Loucy (cell line): ENCODE measurements at regions not wholly inside any gene's neighbourhood (a gene's known extent, or its start where the extent isn't known, plus 50 kb on each side); places are given as distances from the start of the nearest gene placed in this dataset.

Experiments
- H2AFZ ChIP-seq: fragments of 200-600 bp; sonication (generic); 2 replicates; pipeline ENCODE4 v1.6.0; 2016; ENCODE audit warnings: antibody characterized with exemption, mild to moderate bottlenecking, low read length, moderate library complexity
- H3F3A ChIP-seq: fragments of 200-600 bp; 2 replicates; pipeline ENCODE4 v1.6.0; 2016; ENCODE audit warnings: antibody characterized with exemption, low read depth, mild to moderate bottlenecking
- H3K27me3 ChIP-seq: fragments of 200-600 bp; sonication (generic); 2 replicates; pipeline ENCODE4 v1.6.1; 2014; ENCODE audit warnings: low read length, mild to moderate bottlenecking; ENCODE audit not compliant: insufficient read depth, poor library complexity, severe bottlenecking
- H3K36me3 ChIP-seq: fragments of 200-600 bp; sonication (generic); 2 replicates; pipeline ENCODE4 v1.6.1; 2016; ENCODE audit warnings: low read length; ENCODE audit not compliant: insufficient read depth
- H3K4me1 ChIP-seq: fragments of 200-600 bp; sonication (generic); 2 replicates; pipeline ENCODE4 v1.5.1; 2014; ENCODE audit warnings: low read length, mild to moderate bottlenecking; ENCODE audit not compliant: insufficient read depth, poor library complexity, severe bottlenecking
- H3K4me2 ChIP-seq: fragments of 200-600 bp; sonication (generic); 2 replicates; pipeline ENCODE4 v1.6.0; 2014; ENCODE audit warnings: antibody characterized with exemption, low read length, low read depth, mild to moderate bottlenecking; ENCODE audit not compliant: poor library complexity, severe bottlenecking
- H3K4me3 ChIP-seq: fragments of 200-600 bp; sonication (generic); 2 replicates; pipeline ENCODE4 v1.5.1; 2014; ENCODE audit warnings: low read length, mild to moderate bottlenecking, mixed read lengths; ENCODE audit not compliant: poor library complexity, severe bottlenecking
- H3K79me2 ChIP-seq: fragments of 200-600 bp; sonication (generic); 2 replicates; pipeline ENCODE4 v1.6.1; 2014; ENCODE audit warnings: low read length; ENCODE audit not compliant: insufficient read depth
- H3K9ac ChIP-seq: fragments of 200-600 bp; sonication (generic); 2 replicates; pipeline ENCODE4 v1.6.0; 2014; ENCODE audit warnings: mild to moderate bottlenecking, low read depth, low read length, moderate library complexity; ENCODE audit not compliant: poor library complexity, severe bottlenecking
- H3K9me2 ChIP-seq: fragments of 200-600 bp; sonication (generic); replicated peaks from 2 replicates; pipeline ENCODE4 v1.6.1; 2016; ENCODE audit warnings: low read depth, low read length, mixed read lengths
- H3K9me3 ChIP-seq: fragments of 200-600 bp; sonication (generic); 2 replicates; pipeline ENCODE4 v1.6.1; 2014; ENCODE audit warnings: mild to moderate bottlenecking, antibody characterized with exemption, low read length, low read depth; ENCODE audit not compliant: insufficient read depth
- H4K20me1 ChIP-seq: fragments of 200-600 bp; sonication (generic); 2 replicates; pipeline ENCODE4 v1.6.0; 2014; ENCODE audit warnings: antibody characterized with exemption, low read length, mild to moderate bottlenecking; ENCODE audit not compliant: insufficient read depth, poor library complexity, severe bottlenecking
- CTCF ChIP-seq: fragments of 200-600 bp; sonication (generic); conservative IDR thresholded peaks from 2 replicates; pipeline ENCODE4 v1.5.1; 2014; ENCODE audit warnings: mild to moderate bottlenecking, antibody characterized with exemption, low read length
- EZH2phosphoT487 ChIP-seq: fragments of 200-600 bp; IDR thresholded peaks from 2 replicates; pipeline ENCODE4 v1.6.1; 2018; ENCODE audit warnings: antibody characterized with exemption, mild to moderate bottlenecking, moderate library complexity, borderline replicate concordance

GRCh38 chr3:95759614-95760301, 1054.6 kb upstream of the EPHA6 start:
- no peaks in the 10 kb centered on the region for H3K9me2 ChIP-seq
- no peaks in the 10 kb centered on the region for H3F3A ChIP-seq
- no peaks in the 10 kb centered on the region for H3K36me3 ChIP-seq
- no peak overlapping the region for H3K9ac ChIP-seq
- no peaks in the 10 kb centered on the region for H3K4me1 ChIP-seq
- no peaks in the 10 kb centered on the region for H4K20me1 ChIP-seq
- H3K79me2 ChIP-seq = no peaks in the 10 kb centered on the region
- no peaks in the 10 kb centered on the region for H3K27me3 ChIP-seq
- H3K4me2 ChIP-seq = no peak overlapping the region
- H2AFZ ChIP-seq = no peak overlapping the region
- no peak overlapping the region for H3K4me3 ChIP-seq
- TF ChIP-seq EZH2phosphoT487 (no peak), CTCF (no peak)
- no peaks in the 10 kb centered on the region for H3K9me3 ChIP-seq

- Histone ChIP-seq H3K9me2 (no peaks in the 10 kb centered on the region), H3K9ac (no peak overlapping the region), H4K20me1 (peaks cover 3% of the 10 kb centered on the region), H3K27me3 (no peaks in the 10 kb centered on the region), H2AFZ (no peak overlapping the region), H3K36me3 (no peaks in the 10 kb centered on the region), H3F3A (no peaks in the 10 kb centered on the region), H3K4me3 (no peak overlapping the region), H3K4me1 (no peaks in the 10 kb centered on the region), H3K4me2 (no peak overlapping the region), H3K79me2 (no peaks in the 10 kb centered on the region), H3K9me3 (no peaks in the 10 kb centered on the region)
- TF ChIP-seq EZH2phosphoT487 (no peak), CTCF (no peak)
These were observed 1038.8 kb upstream of the EPHA6 start for GRCh38 chr3:95775486-95776094.

GRCh38 chr3:95781598-95781997, 1032.8 kb upstream of the EPHA6 start:
- no peak overlapping the region for H3K4me3 ChIP-seq
- no peak overlapping the region for H3K9ac ChIP-seq
- H3K36me3 ChIP-seq = no peaks in the 10 kb centered on the region
- H3F3A ChIP-seq = no peaks in the 10 kb centered on the region
- H2AFZ ChIP-seq = no peak overlapping the region
- H3K4me1 ChIP-seq = no peaks in the 10 kb centered on the region
- no peaks in the 10 kb centered on the region for H4K20me1 ChIP-seq
- H3K9me3 ChIP-seq = no peaks in the 10 kb centered on the region
- TF ChIP-seq EZH2phosphoT487 = no peak
- H3K79me2 ChIP-seq = no peaks in the 10 kb centered on the region
- H3K27me3 ChIP-seq = no peaks in the 10 kb centered on the region
- no peaks in the 10 kb centered on the region for H3K9me2 ChIP-seq
- H3K4me2 ChIP-seq = no peak overlapping the region

GRCh38 chr3:95789111-95789510, 1025.3 kb upstream of the EPHA6 start:
- no peaks in the 10 kb centered on the region for H3F3A ChIP-seq
- no peak overlapping the region for H3K9ac ChIP-seq
- H3K4me2 ChIP-seq = no peak overlapping the region
- H3K4me1 ChIP-seq = no peaks in the 10 kb centered on the region
- H3K27me3 ChIP-seq = no peaks in the 10 kb centered on the region
- H3K79me2 ChIP-seq = no peaks in the 10 kb centered on the region
- no peak overlapping the region for H3K4me3 ChIP-seq
- H3K36me3 ChIP-seq = no peaks in the 10 kb centered on the region
- TF ChIP-seq EZH2phosphoT487 (no peak), CTCF (no peak)
- H3K9me3 ChIP-seq = no peaks in the 10 kb centered on the region
- H2AFZ ChIP-seq = no peak overlapping the region
- H3K9me2 ChIP-seq = no peaks in the 10 kb centered on the region
- H4K20me1 ChIP-seq = no peaks in the 10 kb centered on the region
